ENCODE measurements at regions not wholly inside any gene's neighbourhood (a gene's known extent, or its start where the extent isn't known, plus 50 kb on each side); places are given as distances from the start of the nearest gene placed in this dataset.

- TF ChIP-seq POLR2AphosphoS5 (IDR thresholded peaks at IDR 0.05; ENCODE audit: low read depth, low read length) (no peak), CTCF (IDR thresholded peaks at IDR 0.05) (no peak), REST (IDR thresholded peaks at IDR 0.05; ENCODE audit: insufficient read depth in 1 of 2, low read depth in 2 of 2, low read length in 1 of 2) (no peak)
These were observed 53.7 kb upstream of the GDNF start for GRCh38 chr5:37893434-37894134.
